K562 (cell line): ENCODE measurements at regions not wholly inside any gene's neighbourhood (a gene's known extent, or its start where the extent isn't known, plus 50 kb on each side); places are given as distances from the start of the nearest gene placed in this dataset.

Experiments
- MXI1 ChIP-seq: IDR thresholded peaks from 2 replicates; pipeline ENCODE4 v1.6.1; 2011; ENCODE audit warnings: low read depth, mild to moderate bottlenecking, improper control_type of control experiment, low read length
- NEUROD1 ChIP-seq: fragments of 150-350 bp; IDR thresholded peaks from 2 replicates; pipeline ENCODE4 v1.6.1; 2014; ENCODE audit warnings: borderline replicate concordance, low read length, low read depth; ENCODE audit not compliant: partially characterized antibody
- TEAD1 ChIP-seq, 2 experiments: fragments of 450-650 bp in 1 of 2; sonication (generic) in 1 of 2; formaldehyde crosslinking; IDR thresholded peaks; 2 replicates each; pipeline versions ENCODE4 v1.4.0 to v1.8.0; 2020 to 2022; ENCODE audit warnings: mild to moderate bottlenecking in 2 of 2, missing genetic modification reagents in 1 of 2
- THRAP3 ChIP-seq: fragments of 450-650 bp; IDR thresholded peaks from 2 replicates; pipeline ENCODE4 v1.6.1; 2016; ENCODE audit warnings: mild to moderate bottlenecking, inconsistent platforms, borderline replicate concordance
- ZBTB11 ChIP-seq, 3 experiments: fragments of 200-800 bp in 1 of 3; fragments of 250-450 bp in 1 of 3; fragments of 450-650 bp in 1 of 3; sonication (Bioruptor Pico) in 1 of 3; sonication (Bioruptor generic) in 1 of 3; formaldehyde crosslinking in 1 of 3; IDR thresholded peaks; 2 replicates each; pipeline versions ENCODE4 v1.6.1 to v1.8.0; 2016 to 2022; ENCODE audit warnings: mild to moderate bottlenecking in 2 of 3, missing genetic modification characterization in 2 of 3, missing compliant biosample characterization in 1 of 3, moderate library complexity in 1 of 3
- ZFPM2 ChIP-seq: fragments of 250-450 bp; sonication (Bioruptor Pico); IDR thresholded peaks from 2 replicates; pipeline ENCODE4 v1.5.1; 2022; ENCODE audit warnings: mild to moderate bottlenecking
- ZNF3 ChIP-seq: fragments of 250-450 bp; sonication (Bioruptor Pico); IDR thresholded peaks from 2 replicates; pipeline ENCODE4 v1.5.0; 2021; ENCODE audit warnings: mild to moderate bottlenecking, moderate library complexity
- ZNF41 ChIP-seq: fragments of 250-450 bp; sonication (Bioruptor Pico); conservative IDR thresholded peaks from 2 replicates; pipeline ENCODE4 v1.4.0; 2020; ENCODE audit warnings: mild to moderate bottlenecking

GRCh38 chrX:19281256-19281655, 62.5 kb upstream of the PDHA1 start (continued):
- TF ChIP-seq ZBTB11 (CRISPR knock-in tag; IDR thresholded peaks at IDR 0.05) (no peak), ZNF3 (no peak), ZNF41 (CRISPR knock-in tag) (no peak), NEUROD1 (no peak), ZFPM2 (CRISPR knock-in tag) (no peak), TEAD1 (CRISPR knock-in tag; IDR thresholded peaks at IDR 0.05) (no peak), THRAP3 (no peak), MXI1 (no peak)
